Smooth muscle cell (in vitro differentiated cells): ENCODE measurements at regions not wholly inside any gene's neighbourhood (a gene's known extent, or its start where the extent isn't known, plus 50 kb on each side); places are given as distances from the start of the nearest gene placed in this dataset.

Experiments
- DNase-seq: peaks from one replicate; lab custom pipeline; 2025; ENCODE audit not compliant: unreplicated experiment; lab: John Stamatoyannopoulos, UW
- H2AFZ ChIP-seq: fragments of 200-600 bp; sonication (generic); 2 replicates; pipeline ENCODE4 v1.6.0; 2016; ENCODE audit warnings: antibody characterized with exemption, low read depth, mild to moderate bottlenecking
- H3F3A ChIP-seq: fragments of 200-600 bp; sonication (generic); 2 replicates; pipeline ENCODE4 v1.6.0; 2017; ENCODE audit warnings: antibody characterized with exemption, low read depth
- H3K27ac ChIP-seq: fragments of 200-600 bp; sonication (generic); 2 replicates; pipeline ENCODE4 v1.5.1; 2016; ENCODE audit warnings: low read depth, mild to moderate bottlenecking
- H3K27me3 ChIP-seq: fragments of 200-600 bp; sonication (generic); 2 replicates; pipeline ENCODE4 v1.6.1; 2016; ENCODE audit warnings: low read depth, mild to moderate bottlenecking
- H3K36me3 ChIP-seq: fragments of 200-600 bp; sonication (generic); 2 replicates; pipeline ENCODE4 v1.5.1; 2016; ENCODE audit warnings: low read depth
- H3K4me1 ChIP-seq: fragments of 200-600 bp; sonication (generic); 2 replicates; pipeline ENCODE4 v1.5.1; 2016; ENCODE audit warnings: low read depth
- H3K4me2 ChIP-seq: fragments of 200-600 bp; sonication (generic); 2 replicates; pipeline ENCODE4 v1.6.0; 2016; ENCODE audit warnings: mild to moderate bottlenecking
- H3K4me3 ChIP-seq: fragments of 200-600 bp; sonication (generic); 2 replicates; pipeline ENCODE4 v1.5.1; 2016; ENCODE audit warnings: mild to moderate bottlenecking
- H3K79me2 ChIP-seq: fragments of 200-600 bp; sonication (generic); 2 replicates; pipeline ENCODE4 v1.6.0; 2016; ENCODE audit warnings: low read depth, mild to moderate bottlenecking
- H3K9ac ChIP-seq: fragments of 200-600 bp; sonication (generic); 2 replicates; pipeline ENCODE4 v1.6.0; 2016; ENCODE audit warnings: low read depth
- H3K9me3 ChIP-seq: fragments of 200-600 bp; sonication (generic); replicated peaks from 2 replicates; pipeline ENCODE4 v1.5.1; 2016; ENCODE audit warnings: low read depth
- H4K20me1 ChIP-seq: fragments of 200-600 bp; sonication (generic); 2 replicates; pipeline ENCODE4 v1.6.0; 2016; ENCODE audit warnings: low read depth
- WGBS: methylation state at CpG from one replicate; pipeline ENCODE4 v1.1.7; 2016; ENCODE audit warnings: low lambda C conversion rate; 5-methylcytosine and 5-hydroxymethylcytosine counted together
- TF ChIP-seq, protein P1 (sequence below): fragments of 200-600 bp; sonication (generic); IDR thresholded peaks from 2 replicates; pipeline ENCODE4 v1.5.1; 2017; ENCODE audit warnings: borderline replicate concordance, mild to moderate bottlenecking, antibody characterized with exemption; ENCODE audit not compliant: insufficient read depth, poor library complexity, severe bottlenecking

GRCh38 chr10:60495338-60496055, 105.8 kb upstream of the ANK3 start:
- Histone ChIP-seq H3K36me3 (no peaks in the 10 kb centered on the region), H3K4me2 (no peak overlapping the region), H3K4me1 (no peaks in the 10 kb centered on the region), H3K79me2 (no peaks in the 10 kb centered on the region), H3K27me3 (no peaks in the 10 kb centered on the region), H3F3A (no peaks in the 10 kb centered on the region), H4K20me1 (no peaks in the 10 kb centered on the region), H3K4me3 (no peak overlapping the region), H3K9me3 (no peaks in the 10 kb centered on the region), H2AFZ (no peak overlapping the region), H3K9ac (no peak overlapping the region), H3K27ac (peak overlapping the region; percentile 12)
- TF ChIP-seq, protein P1, sequence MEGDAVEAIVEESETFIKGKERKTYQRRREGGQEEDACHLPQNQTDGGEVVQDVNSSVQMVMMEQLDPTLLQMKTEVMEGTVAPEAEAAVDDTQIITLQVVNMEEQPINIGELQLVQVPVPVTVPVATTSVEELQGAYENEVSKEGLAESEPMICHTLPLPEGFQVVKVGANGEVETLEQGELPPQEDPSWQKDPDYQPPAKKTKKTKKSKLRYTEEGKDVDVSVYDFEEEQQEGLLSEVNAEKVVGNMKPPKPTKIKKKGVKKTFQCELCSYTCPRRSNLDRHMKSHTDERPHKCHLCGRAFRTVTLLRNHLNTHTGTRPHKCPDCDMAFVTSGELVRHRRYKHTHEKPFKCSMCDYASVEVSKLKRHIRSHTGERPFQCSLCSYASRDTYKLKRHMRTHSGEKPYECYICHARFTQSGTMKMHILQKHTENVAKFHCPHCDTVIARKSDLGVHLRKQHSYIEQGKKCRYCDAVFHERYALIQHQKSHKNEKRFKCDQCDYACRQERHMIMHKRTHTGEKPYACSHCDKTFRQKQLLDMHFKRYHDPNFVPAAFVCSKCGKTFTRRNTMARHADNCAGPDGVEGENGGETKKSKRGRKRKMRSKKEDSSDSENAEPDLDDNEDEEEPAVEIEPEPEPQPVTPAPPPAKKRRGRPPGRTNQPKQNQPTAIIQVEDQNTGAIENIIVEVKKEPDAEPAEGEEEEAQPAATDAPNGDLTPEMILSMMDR: no peak
- no peak for DNase-seq
- 50% methylated on average over 1 of the region's 1 CpG for WGBS

GRCh38 chr10:60494774-60495173, 105.1 kb upstream of the ANK3 start:
- TF ChIP-seq, protein P1: no peak
- Histone ChIP-seq H2AFZ (no peak overlapping the region), H3K27me3 (no peaks in the 10 kb centered on the region), H3K79me2 (no peaks in the 10 kb centered on the region), H3K4me3 (no peak overlapping the region), H4K20me1 (no peaks in the 10 kb centered on the region), H3K9ac (no peak overlapping the region), H3K27ac (peak overlapping the region; percentile 12), H3K4me1 (no peaks in the 10 kb centered on the region), H3K4me2 (no peak overlapping the region), H3F3A (no peaks in the 10 kb centered on the region), H3K36me3 (no peaks in the 10 kb centered on the region), H3K9me3 (no peaks in the 10 kb centered on the region)
- no peak for DNase-seq
- WGBS: 93% methylated on average over 2 of the region's 2 CpGs

DNA sequence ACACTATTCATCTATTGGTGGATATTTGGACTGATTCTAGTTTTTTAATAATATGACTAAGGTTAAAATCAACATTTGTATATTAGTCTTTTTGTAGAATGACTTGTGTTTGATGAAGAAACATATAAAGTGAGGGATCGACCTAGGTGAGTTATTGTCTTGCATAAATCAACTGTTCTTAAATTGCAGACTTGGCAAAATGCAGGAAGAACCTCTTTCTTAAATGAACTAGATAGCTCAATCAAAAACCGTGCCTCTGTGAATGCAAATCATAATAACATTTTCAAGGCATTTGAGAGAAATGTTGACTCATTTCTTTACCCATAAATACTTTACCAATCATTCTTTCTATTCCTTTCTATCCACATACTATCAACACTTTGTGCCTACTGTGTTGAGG, 101.5 kb upstream of the ANK3 start:
- Histone ChIP-seq H3K9ac (no peak overlapping the region), H3K4me3 (no peak overlapping the region), H3K27ac (no peak overlapping the region), H3K4me1 (no peaks in the 10 kb centered on the region), H3K9me3 (no peaks in the 10 kb centered on the region), H3K36me3 (no peaks in the 10 kb centered on the region), H2AFZ (no peak overlapping the region), H3K79me2 (no peaks in the 10 kb centered on the region), H3K4me2 (no peak overlapping the region), H4K20me1 (no peaks in the 10 kb centered on the region), H3K27me3 (no peaks in the 10 kb centered on the region), H3F3A (no peaks in the 10 kb centered on the region)
- 79% methylated on average over 2 of the region's 2 CpGs for WGBS
- TF ChIP-seq, protein P1: no peak
- DNase-seq: no peak

DNA sequence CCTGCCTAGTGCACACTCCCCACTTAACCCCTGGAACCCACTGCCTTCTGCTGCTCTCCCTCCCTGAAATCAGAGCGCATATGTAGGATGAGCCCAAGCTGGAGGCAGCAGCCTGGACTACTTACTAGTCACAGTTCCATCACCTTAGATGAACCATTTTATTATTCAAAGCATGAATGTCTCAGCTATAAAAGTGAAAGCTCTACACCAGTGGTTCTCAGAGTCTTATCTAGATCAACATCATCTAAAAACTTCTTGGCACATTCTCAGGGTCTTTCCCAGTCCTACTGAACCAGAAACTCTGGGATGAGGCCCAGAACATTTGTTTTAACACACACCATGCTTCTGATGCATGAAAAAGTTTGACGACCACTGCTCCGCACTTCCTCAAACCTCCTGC, 100.3 kb upstream of the ANK3 start:
- Histone ChIP-seq H3K27ac (no peak overlapping the region), H3F3A (no peaks in the 10 kb centered on the region), H3K36me3 (no peaks in the 10 kb centered on the region), H3K9ac (no peak overlapping the region), H3K4me3 (no peak overlapping the region), H3K79me2 (no peaks in the 10 kb centered on the region), H3K27me3 (no peaks in the 10 kb centered on the region), H3K9me3 (no peaks in the 10 kb centered on the region), H3K4me2 (no peak overlapping the region), H4K20me1 (no peaks in the 10 kb centered on the region), H2AFZ (no peak overlapping the region), H3K4me1 (no peaks in the 10 kb centered on the region)
- no peak for DNase-seq
- WGBS: 98% methylated on average over 3 of the region's 3 CpGs
- TF ChIP-seq, protein P1: no peak
